ENCODE measurements at regions not wholly inside any gene's neighbourhood (a gene's known extent, or its start where the extent isn't known, plus 50 kb on each side); places are given as distances from the start of the nearest gene placed in this dataset.

GRCh38 chr2:16296331-16297250 lies 356.2 kb downstream of the MYCN start:
- H3K36me3 ChIP-seq (ENCODE audit: control insufficient read depth in 4 of 4, insufficient read depth in 4 of 4, low read length in 4 of 4) = no peaks in the 10 kb centered on the region
- 75 to 81% methylated on average over 8 of the region's 8 CpGs for WGBS, 2 donors
- no peak overlapping the region for H3K9ac ChIP-seq (ENCODE audit: insufficient read depth in 1 of 2, low read length in 2 of 2)
- no peak overlapping the region for H3K4me3 ChIP-seq
- DNase-seq (no peak), ATAC-seq (ENCODE audit: insufficient read depth, low FRiP score) (no peak)
- peaks cover 0 to 3% (median 0%) of the 10 kb centered on the region in 3 donors for H3K27me3 ChIP-seq (ENCODE audit: control insufficient read depth in 3 of 3, insufficient read depth in 3 of 3, low read length in 2 of 3)
- peaks cover 0 to 7% (median 3%) of the 10 kb centered on the region in 4 donors for H3K9me3 ChIP-seq (ENCODE audit: control insufficient read depth in 4 of 4, insufficient read depth in 3 of 4, low read length in 3 of 4)
- H3K4me1 ChIP-seq (ENCODE audit: control insufficient read depth in 5 of 5, insufficient read depth in 5 of 5, low read length in 5 of 5) = no peaks in the 10 kb centered on the region
- TF ChIP-seq CTCF (IDR thresholded peaks at IDR 0.05; ENCODE audit: control extremely low read depth, extremely low read depth) = no peak
- H3K27ac ChIP-seq (ENCODE audit: low read depth in 1 of 2, low read length in 1 of 2) = no peak overlapping the region

- H3K27ac ChIP-seq (ENCODE audit: low read depth in 1 of 2, low read length in 1 of 2) = no peak overlapping the region
- WGBS, 2 donors = 85 to 93% methylated on average over 6 of the region's 6 CpGs
Measured at GRCh38 chr2:16296038-16296290, 355.6 kb downstream of the MYCN start.

GRCh38 chr2:16294791-16295190 lies 354.4 kb downstream of the MYCN start:
- Histone ChIP-seq H3K4me1 (ENCODE audit: control insufficient read depth in 5 of 5, insufficient read depth in 5 of 5, low read length in 5 of 5) (no peaks in the 10 kb centered on the region), H3K4me3 (no peak overlapping the region), H3K27me3 (ENCODE audit: control insufficient read depth in 3 of 3, insufficient read depth in 3 of 3, low read length in 2 of 3) (peaks cover 0 to 3% (median 0%) of the 10 kb centered on the region in 3 donors), H3K9ac (ENCODE audit: insufficient read depth in 1 of 2, low read length in 2 of 2) (no peak overlapping the region), H3K27ac (ENCODE audit: low read depth in 1 of 2, low read length in 1 of 2) (no peak overlapping the region), H3K9me3 (ENCODE audit: control insufficient read depth in 4 of 4, insufficient read depth in 3 of 4, low read length in 3 of 4) (peaks cover 0 to 4% (median 2%) of the 10 kb centered on the region in 4 donors), H3K36me3 (ENCODE audit: control insufficient read depth in 4 of 4, insufficient read depth in 4 of 4, low read length in 4 of 4) (no peaks in the 10 kb centered on the region)
- no peak for DNase-seq
- no peak for TF ChIP-seq CTCF (IDR thresholded peaks at IDR 0.05; ENCODE audit: control extremely low read depth, extremely low read depth)
- ATAC-seq (ENCODE audit: insufficient read depth, low FRiP score) = no peak
- 88% methylated on average over 7 of the region's 7 CpGs for WGBS, 2 donors

More at GRCh38 chr2:16296038-16296290, 355.6 kb downstream of the MYCN start:
- no peak for TF ChIP-seq CTCF (IDR thresholded peaks at IDR 0.05; ENCODE audit: control extremely low read depth, extremely low read depth)
- ATAC-seq (ENCODE audit: insufficient read depth, low FRiP score) (no peak), DNase-seq (no peak)
- Histone ChIP-seq H3K4me1 (ENCODE audit: control insufficient read depth in 5 of 5, insufficient read depth in 5 of 5, low read length in 5 of 5) (no peaks in the 10 kb centered on the region), H3K9ac (ENCODE audit: insufficient read depth in 1 of 2, low read length in 2 of 2) (no peak overlapping the region), H3K36me3 (ENCODE audit: control insufficient read depth in 4 of 4, insufficient read depth in 4 of 4, low read length in 4 of 4) (no peaks in the 10 kb centered on the region), H3K4me3 (no peak overlapping the region), H3K27me3 (ENCODE audit: control insufficient read depth in 3 of 3, insufficient read depth in 3 of 3, low read length in 2 of 3) (peaks cover 0 to 3% (median 0%) of the 10 kb centered on the region in 3 donors), H3K9me3 (ENCODE audit: control insufficient read depth in 4 of 4, insufficient read depth in 3 of 4, low read length in 3 of 4) (peaks cover 0 to 7% (median 3%) of the 10 kb centered on the region in 4 donors)
